DLD1 (cell line): ENCODE measurements at regions not wholly inside any gene's neighbourhood (a gene's known extent, or its start where the extent isn't known, plus 50 kb on each side); places are given as distances from the start of the nearest gene placed in this dataset.
"Not testable (repeated sequence)": the region's sequence is repeated elsewhere in the genome, so short reads cannot be mapped to it uniquely, and the experiment has no call there.

ENCODE experiments used
- in situ Hi-C: cut with HindIII; loops from 2 replicates; pipeline ENCODE4 v1.10.0; 2017; ENCODE audit warnings: low sequenced_read_pairs

DNA sequence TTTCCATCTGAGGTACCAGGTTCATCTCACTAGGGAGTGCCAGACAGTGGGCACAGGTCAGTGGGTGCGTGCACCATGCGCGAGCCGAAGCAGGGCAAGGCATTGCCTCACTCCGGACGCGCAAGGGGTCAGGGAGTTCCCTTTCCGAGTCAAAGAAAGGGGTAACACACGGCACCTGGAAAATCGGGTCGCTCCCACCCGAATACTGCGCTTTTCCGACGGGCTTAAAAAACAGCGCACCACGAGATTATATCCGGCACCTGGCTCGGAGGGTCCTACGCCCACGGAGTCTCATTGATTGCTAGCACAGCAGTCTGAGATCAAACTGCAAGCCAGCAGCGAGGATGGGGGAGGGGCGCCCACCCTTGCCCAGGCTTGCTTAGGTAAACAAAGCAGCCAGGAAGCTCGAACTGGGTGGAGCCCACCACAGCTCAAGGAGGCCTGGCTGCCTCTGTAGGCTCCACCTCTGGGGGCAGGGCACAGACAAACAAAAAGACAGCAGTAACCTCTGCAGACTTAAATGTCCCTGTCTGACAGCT, 242.5 kb downstream of the CYLC2 start:
- in situ Hi-C loops = not testable (repeated sequence)

DNA sequence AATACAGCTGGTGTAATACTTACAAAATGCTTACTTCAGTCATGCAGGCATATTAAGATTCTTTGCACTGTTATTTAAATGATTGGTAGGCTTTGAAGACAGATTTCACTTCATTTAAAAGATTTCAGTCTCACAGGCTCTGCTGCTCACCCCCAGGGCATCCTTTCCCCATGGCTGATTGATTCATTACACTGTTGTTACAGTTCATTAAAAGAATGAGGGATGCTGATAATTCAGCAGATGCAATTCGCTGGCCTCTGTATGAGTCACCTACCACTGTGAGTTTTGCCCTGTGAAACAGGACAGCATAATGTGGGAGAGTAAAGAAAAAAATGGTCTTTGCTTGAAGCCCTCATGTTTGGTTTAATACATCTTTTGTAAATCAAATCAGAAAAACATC, 246.9 kb downstream of the CYLC2 start:
- in situ Hi-C loops = no loop called here

DNA sequence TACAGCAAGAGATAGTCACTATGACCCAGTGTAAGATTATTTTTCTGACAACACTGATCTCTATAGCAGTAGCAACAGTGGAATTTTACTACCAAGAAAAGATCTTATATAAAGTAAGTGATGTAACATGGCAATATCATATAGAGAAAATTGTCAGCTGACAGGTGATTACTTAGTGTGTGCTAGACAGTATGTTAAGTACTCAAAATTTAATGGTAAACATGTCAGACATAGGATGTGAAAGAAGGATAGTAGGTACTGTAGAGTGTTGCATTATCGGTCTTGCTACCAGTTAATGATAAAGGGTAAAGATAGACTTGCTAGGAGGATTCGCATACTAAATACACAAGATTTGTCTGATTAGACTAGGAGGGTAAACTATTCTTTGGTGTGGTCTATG, 247.4 kb downstream of the CYLC2 start:
- in situ Hi-C loops = no loop called here

DNA sequence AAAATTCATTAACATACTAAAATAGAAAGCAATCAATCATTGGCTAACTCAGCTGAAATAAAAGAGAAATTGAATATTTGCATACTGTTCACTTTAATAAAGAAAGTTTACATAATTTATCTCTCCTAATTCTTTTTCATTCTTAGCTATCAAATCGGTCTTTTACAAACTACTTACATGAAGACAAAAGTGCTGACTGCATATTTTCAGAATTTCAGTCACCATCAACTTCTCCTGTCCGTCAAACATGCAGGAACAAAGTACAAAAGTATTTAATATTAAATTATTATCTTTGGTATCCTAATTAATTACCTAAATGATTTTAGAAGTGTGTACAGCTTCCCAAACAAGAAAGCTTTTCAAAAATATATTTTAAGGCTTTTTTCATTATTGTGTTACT, 248.4 kb downstream of the CYLC2 start:
- in situ Hi-C loops = no loop called here

DNA sequence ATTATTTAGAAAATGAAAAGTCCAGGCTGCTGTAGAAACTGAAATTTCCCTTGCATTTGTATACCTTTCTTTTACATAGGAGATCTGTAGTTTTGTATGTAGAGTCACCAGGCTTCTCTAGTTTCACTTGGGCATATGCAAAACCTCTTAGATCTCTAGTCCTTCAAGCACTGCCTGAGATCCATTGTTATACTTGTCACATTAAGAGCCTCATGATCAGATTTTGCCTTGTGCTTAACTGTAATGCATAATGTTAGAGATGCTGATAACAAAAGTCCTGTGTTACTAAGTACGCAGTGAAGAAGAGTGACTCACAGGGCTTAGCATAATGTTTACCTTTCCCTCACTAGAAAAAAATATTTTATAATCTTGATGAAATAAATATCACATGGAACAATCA, 250.2 kb downstream of the CYLC2 start:
- in situ Hi-C loops = no loop called here

DNA sequence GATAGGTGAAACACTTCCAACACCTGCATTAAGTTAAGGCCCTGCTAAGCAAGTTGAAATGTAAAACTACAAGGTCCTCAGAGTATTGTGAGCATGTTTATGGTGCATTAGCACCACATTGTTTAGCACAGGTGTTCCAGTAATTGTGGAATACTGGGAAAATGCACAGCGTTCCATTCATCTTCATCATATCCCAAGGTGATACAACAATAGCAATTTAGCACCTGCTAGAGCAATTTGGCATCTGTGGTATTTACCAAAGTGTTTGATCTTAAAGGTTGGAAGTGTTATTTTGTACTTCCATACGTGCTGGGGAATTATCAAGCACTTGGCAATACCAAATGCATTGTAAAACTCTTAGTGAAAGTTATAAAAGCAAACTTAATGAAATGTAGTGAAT, 266.8 kb downstream of the CYLC2 start:
- in situ Hi-C loops = no loop called here

DNA sequence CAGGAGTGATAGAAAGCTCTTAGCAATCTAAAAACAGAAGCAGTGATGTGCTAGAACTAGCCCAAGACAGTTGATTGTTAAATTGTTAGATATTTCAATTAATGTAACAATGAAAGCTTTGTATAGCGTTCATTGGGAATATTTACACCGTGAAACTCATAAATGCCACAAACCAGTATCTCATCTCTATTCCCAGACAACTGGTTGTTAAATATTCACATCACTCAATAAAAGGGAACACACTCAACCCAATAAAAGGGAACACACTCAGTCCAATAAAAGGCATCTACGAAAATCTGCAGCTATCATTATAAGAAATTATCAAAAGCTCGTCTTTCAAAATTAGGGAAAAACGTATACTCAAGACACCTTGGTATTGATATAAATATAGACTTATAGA, 270.9 kb downstream of the CYLC2 start:
- in situ Hi-C loops = no loop called here

DNA sequence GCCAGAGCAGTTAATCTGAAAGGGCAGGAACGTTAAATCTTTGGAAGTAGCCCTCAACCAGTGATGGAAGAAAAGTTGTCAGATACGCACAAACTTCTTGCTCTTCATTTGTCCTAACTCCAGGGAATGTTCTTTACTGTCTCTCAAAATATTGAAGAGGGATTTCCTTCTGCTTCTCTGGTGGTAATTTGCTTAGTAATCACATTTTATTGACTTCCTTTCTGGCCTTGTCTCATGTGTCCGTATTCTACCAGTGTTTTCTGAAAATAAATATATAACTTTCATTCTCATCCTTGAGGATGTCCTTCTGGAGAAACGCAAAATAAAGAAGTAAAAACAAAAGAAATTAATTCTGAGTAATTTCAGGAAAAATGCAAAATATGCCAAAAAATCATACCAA, 282.1 kb downstream of the CYLC2 start:
- in situ Hi-C loops = no loop called here

DNA sequence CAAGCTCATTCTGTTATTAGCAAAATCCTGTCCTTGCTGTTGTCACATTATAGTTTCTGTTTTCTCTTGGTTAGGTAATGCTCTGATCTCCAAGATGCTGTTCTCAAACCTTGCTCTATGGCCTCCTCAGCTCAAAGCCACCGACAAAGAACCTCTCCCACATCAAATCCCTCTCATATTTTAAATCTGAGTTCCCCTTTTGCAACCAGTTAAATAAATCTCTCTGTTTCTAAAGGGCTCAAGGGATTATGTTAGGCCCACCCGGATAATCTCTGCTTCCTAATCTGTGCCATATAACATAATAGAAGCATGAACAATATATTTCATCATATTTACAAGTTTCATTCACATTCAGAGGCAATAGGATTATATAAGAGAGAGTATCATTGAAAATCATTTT, 286.0 kb downstream of the CYLC2 start:
- in situ Hi-C loops = no loop called here

DNA sequence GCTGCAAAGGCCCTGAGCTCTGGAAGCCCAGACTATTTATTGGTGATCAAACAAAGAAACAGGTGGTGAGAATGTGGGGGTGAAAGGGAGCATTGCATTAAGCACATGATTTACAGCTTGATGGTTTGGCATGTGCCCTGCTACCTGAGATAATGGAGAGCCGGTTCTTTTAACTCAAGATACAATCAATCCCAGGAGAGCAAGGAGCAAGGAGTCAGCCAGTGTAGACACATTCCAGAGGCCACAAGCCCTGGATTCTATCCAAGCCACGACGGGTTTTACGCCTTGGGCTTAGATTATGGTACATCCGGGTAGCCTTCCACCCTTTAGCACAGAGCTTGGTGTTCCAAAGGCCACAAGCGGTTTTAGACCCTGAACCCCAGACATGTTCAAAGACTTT, 292.2 kb downstream of the CYLC2 start:
- in situ Hi-C loops = no loop called here

DNA sequence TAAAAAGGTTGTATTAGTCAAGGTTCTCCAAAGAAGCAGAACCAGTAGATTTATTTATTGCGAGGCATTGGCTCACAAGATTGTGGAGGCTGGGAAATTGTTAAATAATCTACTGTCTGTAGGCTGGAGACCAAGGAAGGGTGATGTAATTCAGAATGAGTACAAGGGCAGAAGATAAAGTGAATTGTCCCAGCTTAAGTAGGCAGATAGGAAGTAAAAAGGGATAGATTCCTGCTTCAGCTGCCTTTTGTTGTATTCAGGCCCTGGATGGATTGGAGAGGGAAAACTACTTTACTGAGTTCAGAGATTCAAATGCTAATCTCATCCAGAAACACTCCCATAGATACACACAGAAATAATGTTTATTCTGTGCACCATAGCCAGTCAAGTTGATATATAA, 301.1 kb downstream of the CYLC2 start:
- in situ Hi-C loops = no loop called here

DNA sequence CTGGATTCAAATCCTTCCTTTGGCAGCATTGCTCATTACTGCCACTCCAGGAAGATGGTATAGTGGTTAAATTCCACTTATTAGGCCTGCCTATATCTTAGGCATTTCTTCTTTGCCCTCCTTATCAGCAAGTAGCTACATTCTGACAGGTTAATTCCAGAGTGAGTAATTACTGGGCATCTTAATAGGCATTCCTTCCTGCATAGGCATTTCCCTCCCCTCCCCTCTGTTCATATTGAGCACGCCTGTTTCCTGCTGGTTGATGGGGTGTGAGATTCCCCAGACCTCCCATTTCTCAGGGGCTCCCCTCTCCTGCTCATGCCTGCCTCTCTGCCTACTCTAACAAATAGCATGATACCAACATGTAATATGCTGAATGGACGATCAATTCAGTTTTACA, 305.9 kb downstream of the CYLC2 start:
- in situ Hi-C loops = no loop called here

DNA sequence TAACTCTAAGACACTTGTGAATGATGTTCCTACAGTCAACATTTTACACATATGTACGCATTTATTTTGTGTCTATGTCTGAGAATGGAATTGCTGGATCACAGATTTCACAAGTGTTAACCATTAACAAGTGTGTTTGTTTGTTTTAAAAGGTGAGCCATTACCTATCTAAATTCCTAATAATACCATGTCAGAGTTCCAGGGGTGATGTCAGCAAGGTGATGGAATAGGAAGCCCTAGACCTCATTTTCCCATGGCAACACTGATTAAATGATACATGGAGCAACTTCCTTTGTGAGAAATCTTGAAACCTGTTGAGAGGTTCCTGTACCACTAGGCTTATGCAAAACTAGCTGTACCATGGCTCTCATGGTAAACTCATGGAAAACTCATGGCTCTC, 309.7 kb downstream of the CYLC2 start:
- in situ Hi-C loops = no loop called here

DNA sequence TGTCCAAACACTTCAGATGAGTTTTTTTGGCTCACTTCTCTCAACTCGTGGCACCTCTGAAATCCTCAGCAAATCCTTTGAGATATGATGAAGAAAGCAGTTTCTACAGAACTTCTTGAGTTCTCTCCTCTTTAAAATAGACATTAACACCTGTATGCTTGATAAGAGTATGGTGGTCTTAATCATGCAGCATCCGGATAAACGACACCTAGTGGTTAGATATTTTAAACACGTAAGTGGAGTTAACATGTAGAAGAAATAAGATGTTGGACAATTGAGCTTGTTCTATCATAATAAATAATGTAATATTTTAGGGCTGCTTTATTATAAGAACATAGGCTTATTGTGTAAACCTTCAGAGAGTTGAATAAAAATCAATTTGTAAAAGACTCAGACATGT, 324.8 kb downstream of the CYLC2 start:
- in situ Hi-C loops = no loop called here

DNA sequence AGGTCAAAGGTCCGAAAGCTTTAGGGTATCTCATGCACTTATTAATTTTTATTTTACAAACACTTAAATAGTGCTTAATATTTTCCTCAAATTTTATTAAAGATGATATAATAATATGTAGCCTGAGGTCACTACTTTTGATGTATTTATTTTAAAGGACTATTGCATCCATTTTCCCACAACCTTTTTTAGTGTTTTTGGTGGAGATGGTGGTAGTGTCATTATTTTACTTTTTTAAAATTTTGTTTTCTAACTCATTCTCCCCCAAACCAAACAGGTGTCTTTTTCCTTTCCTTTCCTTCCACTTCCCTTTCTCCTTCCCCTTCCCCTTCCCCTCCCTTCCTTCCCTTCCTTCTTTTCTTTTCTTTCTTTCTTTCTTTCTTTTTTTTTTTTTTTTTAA, 328.6 kb downstream of the CYLC2 start:
- in situ Hi-C loops = no loop called here

DNA sequence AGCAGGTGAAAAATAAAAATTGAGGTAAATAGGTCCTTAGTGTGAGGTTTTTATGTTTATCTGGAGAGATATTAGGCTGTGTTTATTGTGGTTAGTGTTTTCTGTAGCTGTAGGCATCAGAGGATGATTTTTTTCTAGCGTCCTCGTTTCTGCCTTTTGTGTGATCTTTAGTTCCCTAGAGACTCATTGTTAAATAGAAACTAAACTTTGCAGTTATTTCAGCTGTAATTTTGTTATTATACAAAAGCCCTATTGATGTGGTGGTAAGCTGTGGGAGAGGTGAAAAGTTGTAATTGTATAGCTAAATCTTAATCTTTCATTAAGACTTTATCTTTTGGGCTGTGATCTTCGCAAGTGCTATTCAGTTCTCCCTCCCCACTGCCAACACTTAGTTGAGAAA, 340.3 kb downstream of the CYLC2 start:
- in situ Hi-C loops = no loop called here

DNA sequence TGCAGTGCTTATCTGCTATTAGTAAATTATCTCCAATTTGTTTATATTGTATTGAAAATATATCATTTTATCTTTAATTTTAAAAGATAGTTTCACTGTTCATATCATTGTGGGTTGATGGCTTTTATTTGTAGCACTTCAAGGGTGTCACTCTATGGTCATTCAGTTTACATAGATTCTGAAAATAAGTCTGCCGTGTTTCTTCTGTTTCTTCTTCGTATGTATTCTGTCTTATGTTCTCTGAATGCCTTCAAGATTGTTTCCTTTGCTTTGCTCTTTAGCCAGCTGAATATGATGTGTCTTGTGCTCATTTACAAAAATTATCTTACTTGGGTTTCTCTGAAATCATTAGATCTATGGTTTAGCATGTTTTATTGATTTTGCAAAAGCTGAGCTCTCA, 359.9 kb downstream of the CYLC2 start:
- in situ Hi-C loops = no loop called here

DNA sequence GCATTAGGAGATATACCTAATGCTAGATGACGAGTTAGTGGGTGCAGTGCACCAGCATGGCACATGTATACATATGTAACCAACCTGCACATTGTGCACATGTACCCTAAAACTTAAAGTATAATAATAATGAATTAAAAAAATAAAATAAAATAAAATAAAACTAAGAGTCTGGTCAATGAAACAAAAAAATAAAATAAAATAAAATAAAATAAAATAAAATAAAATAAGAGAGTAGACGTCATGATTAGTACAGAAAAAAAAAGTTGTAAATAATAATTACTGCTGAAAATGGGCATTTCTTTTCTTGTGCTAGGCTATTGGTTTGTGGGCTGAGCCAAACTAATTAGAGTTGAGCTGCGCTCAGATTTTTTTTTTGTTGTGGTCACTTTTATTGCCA, 362.8 kb downstream of the CYLC2 start:
- in situ Hi-C loops = not testable (repeated sequence)

DNA sequence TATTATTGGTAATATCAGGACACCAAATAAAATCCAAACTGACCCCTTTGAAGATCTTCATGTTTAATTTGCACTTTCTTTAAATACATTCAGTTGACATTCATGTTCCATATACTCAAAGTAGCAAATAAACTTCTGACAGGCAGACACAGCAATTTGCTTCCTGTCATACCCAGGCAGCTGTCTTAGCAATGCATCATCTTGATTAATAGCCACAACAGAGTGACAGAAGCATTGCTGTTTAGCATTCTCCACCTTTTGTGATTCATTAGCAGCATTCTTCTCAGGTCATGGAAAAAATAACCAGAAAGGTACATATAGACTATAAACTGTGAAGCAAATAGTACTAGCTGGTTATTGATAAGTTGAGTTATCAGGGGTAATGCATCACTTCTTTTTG, 366.8 kb downstream of the CYLC2 start:
- in situ Hi-C loops = no loop called here

DNA sequence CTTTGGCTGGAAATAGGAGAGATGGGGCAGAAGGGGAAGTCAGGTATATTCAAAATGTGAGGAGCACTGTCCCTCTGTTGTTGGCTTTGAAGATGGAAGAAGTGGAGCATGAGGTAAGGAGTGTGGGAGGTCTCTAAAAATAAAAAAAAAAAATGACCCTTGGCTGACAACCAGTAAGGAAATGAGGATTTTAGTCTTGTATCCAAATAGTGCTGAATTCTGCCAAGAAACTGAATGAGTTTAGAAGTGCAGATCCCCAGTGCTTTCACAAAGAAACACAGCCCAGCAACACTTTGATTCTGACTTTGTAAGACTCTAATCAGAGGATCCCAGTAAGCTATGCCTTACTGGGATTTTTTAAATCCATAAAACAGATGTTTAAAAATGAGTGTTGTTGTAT, 367.9 kb downstream of the CYLC2 start:
- in situ Hi-C loops = no loop called here

DNA sequence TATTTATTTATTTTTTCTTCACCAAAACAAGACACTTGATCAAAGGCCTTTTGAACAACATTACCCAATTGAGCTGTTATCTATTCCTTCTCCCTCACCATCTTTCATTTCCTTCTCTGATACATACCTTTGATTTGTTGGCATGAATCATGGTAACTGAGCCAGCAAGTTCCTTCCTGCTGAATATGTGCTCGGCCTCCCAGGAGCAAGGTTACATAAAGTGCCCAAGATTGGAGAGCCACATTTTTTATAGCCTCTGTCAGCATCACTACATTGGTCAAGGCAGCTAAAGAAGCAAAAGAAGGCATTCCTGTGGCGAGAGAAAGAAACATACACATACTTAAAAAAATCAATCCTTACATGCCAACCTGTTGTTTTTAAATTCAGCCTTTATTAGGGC, 369.6 kb downstream of the CYLC2 start:
- in situ Hi-C loops = no loop called here

DNA sequence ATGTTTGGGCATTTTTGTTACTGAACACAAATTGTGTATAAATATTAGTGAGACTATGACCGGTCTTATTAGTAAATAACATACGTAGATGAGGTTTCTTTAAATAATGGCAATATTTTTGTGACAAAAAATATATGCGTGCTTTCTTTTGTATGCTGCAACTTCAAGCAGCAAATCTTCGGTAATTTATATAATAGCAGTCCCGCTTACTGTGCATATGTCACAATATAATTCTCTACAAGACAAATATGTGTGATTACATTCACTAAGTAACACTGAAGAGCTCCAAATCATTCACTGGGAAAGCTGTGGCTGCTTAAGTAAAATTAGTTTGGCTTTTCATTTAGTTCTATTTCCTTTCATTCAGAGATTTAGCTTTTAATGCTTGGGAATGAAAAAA, 376.0 kb downstream of the CYLC2 start:
- in situ Hi-C loops = no loop called here

DNA sequence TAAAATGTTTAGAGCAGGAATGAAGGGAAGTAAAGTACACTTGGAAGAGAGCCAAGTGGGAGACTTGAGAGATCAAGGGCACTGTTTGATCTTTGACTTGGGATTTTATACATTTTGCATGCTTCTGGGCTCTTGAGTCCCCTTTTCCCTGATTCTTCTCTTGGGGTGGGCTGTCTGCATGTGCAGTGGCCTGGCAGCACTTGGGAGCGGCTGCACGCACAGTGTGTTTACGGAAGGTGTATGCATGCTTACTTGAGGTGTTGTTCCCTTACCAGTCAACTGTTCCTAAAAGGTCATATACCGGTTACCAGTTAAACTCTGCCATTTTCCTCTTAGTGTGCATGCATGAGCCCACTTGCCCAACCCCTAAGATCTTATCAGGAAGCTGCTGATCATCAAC, 377.7 kb downstream of the CYLC2 start:
- in situ Hi-C loops = no loop called here

DNA sequence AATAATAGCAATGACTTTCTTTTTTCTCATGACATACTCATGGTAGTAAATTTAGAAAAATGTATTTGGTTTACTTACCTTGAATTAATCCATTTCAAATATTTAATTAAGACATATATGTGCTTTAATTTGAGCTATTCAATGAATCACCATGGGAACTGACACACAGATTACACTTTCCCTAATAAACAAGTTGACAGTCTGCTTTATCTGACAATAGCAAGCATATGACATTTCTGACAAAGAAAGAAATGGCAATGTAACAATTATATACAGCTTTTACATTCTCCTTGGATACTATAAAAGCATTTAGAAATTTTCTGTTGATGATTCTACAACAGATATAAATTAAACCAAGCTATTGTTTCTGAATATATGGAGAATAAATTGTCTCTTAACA, 382.5 kb downstream of the CYLC2 start:
- in situ Hi-C loops = no loop called here
